Lower leg skin (tissue), 4 donors: ENCODE measurements at regions not wholly inside any gene's neighbourhood (a gene's known extent, or its start where the extent isn't known, plus 50 kb on each side); places are given as distances from the start of the nearest gene placed in this dataset.

ENCODE experiments used
- DNase-seq, 2 donors: peaks; one replicate each; pipeline ENCODE4 v3.0.0-alpha.2; 2019; ENCODE audit warnings: low spot score in 2 of 2
- H3K4me3 ChIP-seq: fragments of 200-600 bp; sonication (generic); 2 replicates; pipeline ENCODE4 v1.5.1; 2017; ENCODE audit warnings: mild to moderate bottlenecking, low read depth; ENCODE audit not compliant: poor library complexity, severe bottlenecking
- POLR2A ChIP-seq, 2 donors: fragments of 450-650 bp; IDR thresholded peaks; one replicate each; pipeline ENCODE4 v1.6.1; 2016 to 2017; ENCODE audit warnings: antibody characterized with exemption in 2 of 2, mild to moderate bottlenecking in 1 of 2, moderate library complexity in 1 of 2
- WGBS, 2 donors: methylation state at CpG; one replicate each; pipeline ENCODE4 v1.1.5; 2018; 5-methylcytosine and 5-hydroxymethylcytosine counted together
- intact Hi-C: fragments of 100-400 bp; cut with DNase I; formaldehyde crosslinking; loops from one replicate; pipeline ENCODE4 v1.15.0; 2023; ENCODE audit warnings: low total_unique reads
- TF ChIP-seq, protein P1 (sequence below), 3 donors: fragments of 450-650 bp; IDR thresholded peaks; one replicate each; pipeline ENCODE4 v1.5.1; 2016; ENCODE audit warnings: antibody characterized with exemption in 3 of 3, mild to moderate bottlenecking in 3 of 3, moderate library complexity in 2 of 3

DNA sequence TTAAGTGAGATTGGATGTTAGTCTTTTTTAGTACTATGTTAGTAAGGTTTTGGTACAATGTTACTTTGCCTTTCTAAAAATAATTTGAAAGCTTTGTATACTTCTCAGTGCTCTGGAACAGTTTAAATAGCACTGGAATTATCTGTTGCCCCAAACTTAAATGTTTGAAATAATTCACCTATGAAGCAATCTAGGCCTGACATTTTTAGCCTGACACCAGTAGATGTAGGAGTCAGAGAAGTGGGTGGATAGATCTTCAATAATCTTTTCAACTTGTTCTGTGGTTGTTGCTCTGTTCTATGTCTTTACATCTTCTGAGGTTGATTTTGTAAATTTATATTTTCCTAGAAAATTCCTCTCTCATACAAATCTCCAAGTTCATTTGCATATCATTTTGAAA is 103.1 kb upstream of the ADGRF1 start:
- no peak for DNase-seq
- TF ChIP-seq, protein P1, sequence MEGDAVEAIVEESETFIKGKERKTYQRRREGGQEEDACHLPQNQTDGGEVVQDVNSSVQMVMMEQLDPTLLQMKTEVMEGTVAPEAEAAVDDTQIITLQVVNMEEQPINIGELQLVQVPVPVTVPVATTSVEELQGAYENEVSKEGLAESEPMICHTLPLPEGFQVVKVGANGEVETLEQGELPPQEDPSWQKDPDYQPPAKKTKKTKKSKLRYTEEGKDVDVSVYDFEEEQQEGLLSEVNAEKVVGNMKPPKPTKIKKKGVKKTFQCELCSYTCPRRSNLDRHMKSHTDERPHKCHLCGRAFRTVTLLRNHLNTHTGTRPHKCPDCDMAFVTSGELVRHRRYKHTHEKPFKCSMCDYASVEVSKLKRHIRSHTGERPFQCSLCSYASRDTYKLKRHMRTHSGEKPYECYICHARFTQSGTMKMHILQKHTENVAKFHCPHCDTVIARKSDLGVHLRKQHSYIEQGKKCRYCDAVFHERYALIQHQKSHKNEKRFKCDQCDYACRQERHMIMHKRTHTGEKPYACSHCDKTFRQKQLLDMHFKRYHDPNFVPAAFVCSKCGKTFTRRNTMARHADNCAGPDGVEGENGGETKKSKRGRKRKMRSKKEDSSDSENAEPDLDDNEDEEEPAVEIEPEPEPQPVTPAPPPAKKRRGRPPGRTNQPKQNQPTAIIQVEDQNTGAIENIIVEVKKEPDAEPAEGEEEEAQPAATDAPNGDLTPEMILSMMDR (IDR thresholded peaks at IDR 0.05), result no peak
- TF ChIP-seq POLR2A (IDR thresholded peaks at IDR 0.05), result no peak
- H3K4me3 ChIP-seq, result no peak overlapping the region
- intact Hi-C loops, result no loop called here

DNA sequence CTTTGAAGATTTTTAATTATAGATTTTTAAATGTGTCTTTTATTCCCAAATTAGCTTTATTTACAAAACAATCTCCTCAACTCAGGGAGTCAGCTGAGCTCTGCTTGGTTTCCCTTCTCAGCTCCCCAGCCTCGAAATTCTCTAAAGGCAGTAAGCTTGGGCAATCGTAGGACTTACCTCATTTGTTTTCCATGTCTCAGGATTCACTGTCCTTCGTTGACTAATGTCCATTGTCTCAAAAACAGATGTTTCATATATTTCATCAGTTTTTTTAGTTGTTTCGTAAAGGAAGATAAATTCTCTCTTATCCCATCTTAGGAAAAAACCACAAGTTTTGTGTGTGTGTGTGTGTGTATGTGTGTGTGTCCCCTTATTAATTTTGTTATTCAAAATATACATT is 102.2 kb upstream of the ADGRF1 start:
- intact Hi-C loops, result no loop called here
- no peak overlapping the region for H3K4me3 ChIP-seq
- no peak for DNase-seq
- WGBS, 2 donors, result 60 to 64% methylated on average over 4 of the region's 4 CpGs
- no peak for TF ChIP-seq POLR2A (IDR thresholded peaks at IDR 0.05)
- TF ChIP-seq, protein P1 (IDR thresholded peaks at IDR 0.05), result no peak

DNA sequence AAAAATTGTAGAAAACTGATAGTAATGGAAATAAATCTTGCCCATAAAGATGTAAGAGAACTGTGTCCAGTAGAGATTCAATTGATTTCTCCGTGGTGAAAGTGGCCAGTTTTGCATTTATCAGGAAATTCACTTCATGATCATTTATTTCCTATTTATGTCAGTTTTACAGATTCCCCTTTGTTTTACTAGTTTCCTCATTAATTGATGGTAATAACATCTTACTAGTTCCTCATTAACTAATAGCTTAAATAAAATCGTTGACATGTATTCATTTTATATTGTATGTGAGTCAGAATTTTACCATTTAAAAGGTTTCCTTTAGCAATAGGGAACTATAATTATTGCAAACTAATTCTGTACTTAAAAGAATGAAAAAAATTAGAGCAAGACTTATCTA is 99.8 kb upstream of the ADGRF1 start:
- no peak overlapping the region for H3K4me3 ChIP-seq
- TF ChIP-seq POLR2A (IDR thresholded peaks at IDR 0.05), result no peak
- TF ChIP-seq, protein P1 (IDR thresholded peaks at IDR 0.05), result no peak
- 80 to 82% methylated on average over 2 of the region's 2 CpGs for WGBS, 2 donors

DNA sequence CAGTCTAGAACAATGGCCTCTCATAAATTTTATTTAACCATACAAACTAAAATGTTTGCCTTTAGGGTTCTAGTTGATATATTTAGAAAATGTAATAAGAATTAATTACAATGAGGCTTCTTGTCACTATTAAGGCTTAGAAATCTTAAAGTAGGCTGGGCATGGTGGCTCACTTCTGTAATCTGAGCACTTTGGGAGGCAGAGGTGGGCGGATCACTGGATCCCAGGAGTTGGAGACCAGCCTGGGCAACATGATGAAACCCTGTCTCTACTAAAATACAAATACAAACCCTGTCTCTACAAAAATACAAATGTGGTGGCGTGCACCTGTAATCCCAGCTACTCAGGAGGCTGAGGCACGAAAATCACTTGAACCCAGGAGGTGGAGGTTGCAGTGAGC is 99.0 kb upstream of the ADGRF1 start:
- no peak for DNase-seq
- TF ChIP-seq, protein P1 (IDR thresholded peaks at IDR 0.05), result no peak
- no peak for TF ChIP-seq POLR2A (IDR thresholded peaks at IDR 0.05)
- WGBS, 2 donors, result 92 to 95% methylated on average over 3 of the region's 3 CpGs
- intact Hi-C loops, result no loop called here
- no peak overlapping the region for H3K4me3 ChIP-seq

More for the DNA sequence above, 99.8 kb upstream of the ADGRF1 start:
- DNase-seq, result no peak
- intact Hi-C loops, result no loop called here

DNA sequence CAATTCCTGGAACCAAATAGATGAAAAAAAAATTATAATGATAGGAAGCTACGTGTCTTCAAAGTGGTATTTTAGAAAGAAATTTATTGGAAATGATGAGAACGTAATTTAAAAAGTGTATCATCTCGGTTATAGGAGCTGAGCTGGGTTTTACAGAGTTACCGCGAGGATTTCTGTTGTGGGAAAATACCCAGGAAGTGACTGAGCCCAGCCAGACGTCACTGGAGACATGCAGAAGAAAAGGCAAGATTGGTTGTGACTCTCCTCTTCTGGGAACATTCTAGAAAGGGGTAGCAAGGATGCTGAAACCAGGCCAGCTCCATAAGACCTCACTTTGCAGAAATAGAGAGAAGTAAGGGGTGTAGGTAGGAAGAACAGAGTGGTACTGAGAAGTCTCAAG is 95.9 kb upstream of the ADGRF1 start:
- no peak for DNase-seq
- WGBS, 2 donors, result 66 to 67% methylated on average over 6 of the region's 6 CpGs

DNA sequence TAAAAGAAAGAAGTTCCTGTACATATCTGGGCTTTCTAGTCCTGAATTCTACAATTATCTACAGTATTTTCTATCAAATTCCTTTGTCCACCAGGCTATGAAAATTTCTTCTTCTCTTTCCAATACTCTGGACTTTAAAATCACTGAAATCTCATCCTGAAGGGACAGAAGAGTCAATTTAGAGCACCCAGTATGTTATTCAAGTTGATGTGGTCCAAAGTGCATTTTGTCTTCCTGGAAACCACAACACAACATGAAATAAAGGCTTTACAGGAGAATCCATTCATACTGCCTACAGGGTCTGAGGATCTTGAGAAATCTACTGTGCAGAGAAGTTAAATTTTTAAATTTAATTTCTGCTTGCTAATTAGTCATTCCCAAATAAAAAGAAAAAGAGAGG is 94.9 kb upstream of the ADGRF1 start:
- no peak for TF ChIP-seq POLR2A (IDR thresholded peaks at IDR 0.05)
- TF ChIP-seq, protein P1 (IDR thresholded peaks at IDR 0.05), result no peak
- no peak for DNase-seq
- H3K4me3 ChIP-seq, result no peak overlapping the region
- intact Hi-C loops, result no loop called here

More for the DNA sequence above, 95.9 kb upstream of the ADGRF1 start:
- no peak overlapping the region for H3K4me3 ChIP-seq
- intact Hi-C loops, result no loop called here
- TF ChIP-seq, protein P1 (IDR thresholded peaks at IDR 0.05), result no peak
- TF ChIP-seq POLR2A (IDR thresholded peaks at IDR 0.05), result no peak
